ENCODE measurements at regions not wholly inside any gene's neighbourhood (a gene's known extent, or its start where the extent isn't known, plus 50 kb on each side); places are given as distances from the start of the nearest gene placed in this dataset.
A peak's percentile ranks its signal among the peaks of the same experiment; 100 is the strongest.

- TF ChIP-seq CCAR2 (IDR thresholded peaks at IDR 0.05; ENCODE audit: low read depth, low read length), result no peak
- no peak for TF ChIP-seq BMI1 (IDR thresholded peaks at IDR 0.05; ENCODE audit: low read length)
- no peak for TF ChIP-seq HOXB6 (CRISPR knock-in tag; IDR thresholded peaks at IDR 0.05; ENCODE audit: borderline replicate concordance)
- no peak for TF ChIP-seq OTX1 (CRISPR knock-in tag; IDR thresholded peaks at IDR 0.05)
- no peak for TF ChIP-seq HNRNPLL (IDR thresholded peaks at IDR 0.05; ENCODE audit: low read depth, low read length, poor library complexity, severe bottlenecking)
- TF ChIP-seq MGA (IDR thresholded peaks at IDR 0.05), result no peak
- no peak for TF ChIP-seq ZNF274 (IDR thresholded peaks at IDR 0.05; ENCODE audit: borderline replicate concordance, low read depth, low read length)
- TF ChIP-seq GATAD2B (IDR thresholded peaks at IDR 0.05; ENCODE audit: borderline replicate concordance), result no peak
- TF ChIP-seq CBX1 (IDR thresholded peaks at IDR 0.05; ENCODE audit: low read depth), result no peak
- Histone ChIP-seq H4K20me1 (replicated peaks; ENCODE audit: control insufficient read depth, insufficient read depth, low read length) (no peaks in the 10 kb centered on the region), H3K4me1 (replicated peaks in 1 of 2; ENCODE audit: control insufficient read depth in 2 of 2, insufficient read depth in 2 of 2, low read length in 2 of 2) (peaks cover 0 to 6% of the 10 kb centered on the region in 2 experiments; a peak in 1 of 5 replicates), H3K79me2 (ENCODE audit: control insufficient read depth, insufficient read depth, low read length) (no peaks in the 10 kb centered on the region), H3K9me1 (ENCODE audit: control insufficient read depth, insufficient read depth, low read length) (no peaks in the 10 kb centered on the region), H2AFZ (ENCODE audit: low read depth, low read length) (peak overlapping the region; percentile 46), H3K9ac (ENCODE audit: insufficient read depth in 1 of 2, low read depth in 2 of 2, low read length in 2 of 2) (no peak overlapping the region), H3K9me3 (replicated peaks; ENCODE audit: control insufficient read depth, insufficient read depth, low read depth, low read length) (no peaks in the 10 kb centered on the region; the same call in 1 of the 2 replicates), H3K27me3 (ENCODE audit: control insufficient read depth in 2 of 2, insufficient read depth in 2 of 2, low read length in 2 of 2) (no peaks in the 10 kb centered on the region), H3K36me3 (ENCODE audit: control insufficient read depth, insufficient read depth, low read length) (no peaks in the 10 kb centered on the region), H3K4me3 (no peak overlapping the region), H3K4me2 (ENCODE audit: insufficient read depth, low read length) (no peak overlapping the region), H3K27ac (ENCODE audit: extremely low read depth, low read depth, low read length) (no peak overlapping the region)
- FAIRE-seq (no peak), ATAC-seq (peak; percentile 65), DNase-seq (ENCODE audit: extremely low read depth in 1 of 4, low spot score in 3 of 4) (no peak)
- in situ Hi-C loops (cut with MboI) (no loop called here), intact Hi-C loops (cut with micrococcal nuclease) (no loop called here)
- 25% methylated on average over 2 of the region's 2 CpGs for WGBS (ENCODE audit: insufficient coverage, low coverage, missing lambda C conversion rate)
- POLR2A ChIA-PET, result no interaction called here
- CTCF ChIA-PET (ENCODE audit: low intra/inter-chr PET ratio), result no interaction called here
- no TSS peak for BruUV-seq (replicated peaks)
These were observed 70.9 kb upstream of the SAMSN1 start for GRCh38 chr21:14617040-14617393.

Data from K562 (cell line).